ENCODE measurements at regions not wholly inside any gene's neighbourhood (a gene's known extent, or its start where the extent isn't known, plus 50 kb on each side); places are given as distances from the start of the nearest gene placed in this dataset.

DNA sequence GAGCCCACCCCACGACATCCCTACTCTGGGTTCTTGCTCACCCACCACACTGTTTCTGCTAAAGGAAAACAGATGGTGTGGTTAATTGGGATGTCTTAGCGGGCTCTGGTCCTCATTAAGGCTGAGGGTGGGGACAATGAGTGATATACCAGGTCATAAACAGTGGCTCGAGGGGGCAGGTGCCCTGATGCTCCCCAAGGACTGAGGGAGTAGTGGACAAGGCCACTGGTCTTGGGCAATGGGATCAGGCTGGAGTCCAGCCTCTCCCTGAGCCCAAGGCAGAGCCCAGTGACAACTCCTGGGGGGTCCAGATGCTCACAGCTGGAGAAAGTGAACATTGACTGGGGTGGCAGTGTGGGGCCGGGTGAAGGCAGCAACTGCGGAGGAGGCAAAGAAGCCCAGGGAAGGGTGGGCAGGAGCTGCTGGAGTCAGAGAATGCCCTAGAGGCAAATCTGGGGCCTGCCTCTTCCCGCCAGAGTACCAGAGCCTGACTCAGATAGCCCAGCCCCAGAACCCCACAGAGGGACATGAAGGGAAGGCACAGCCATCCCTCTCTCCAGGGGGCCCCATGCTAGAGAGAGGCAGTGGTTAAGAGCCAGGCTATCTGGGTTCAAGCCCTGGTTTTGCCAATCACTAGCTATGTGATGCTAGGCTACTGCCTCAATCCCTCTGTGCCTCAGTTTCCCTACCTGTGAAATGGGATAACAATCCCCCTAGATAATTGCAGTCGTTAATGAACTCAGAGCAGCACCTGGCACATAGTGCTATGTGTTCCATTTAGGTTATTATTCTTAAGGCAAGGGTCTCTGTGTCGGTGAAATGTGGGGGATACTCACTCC is 72.3 kb downstream of the MRPL14 start:
- H3K9me3 ChIP-seq (ENCODE audit: control insufficient read depth, low read length): no peaks in the 10 kb centered on the region
- peaks cover 61% of the 10 kb centered on the region for H3K4me1 ChIP-seq (ENCODE audit: control insufficient read depth, insufficient read depth, low read length)
- no peaks in the 10 kb centered on the region for H3K27me3 ChIP-seq (ENCODE audit: control insufficient read depth, insufficient read depth, low read length)
- H3K9ac ChIP-seq (ENCODE audit: low read length): no peak overlapping the region
- H3K4me3 ChIP-seq (ENCODE audit: low read length): no peak overlapping the region
- H3K36me3 ChIP-seq (ENCODE audit: control insufficient read depth, insufficient read depth, low read length): no peaks in the 10 kb centered on the region

DNA sequence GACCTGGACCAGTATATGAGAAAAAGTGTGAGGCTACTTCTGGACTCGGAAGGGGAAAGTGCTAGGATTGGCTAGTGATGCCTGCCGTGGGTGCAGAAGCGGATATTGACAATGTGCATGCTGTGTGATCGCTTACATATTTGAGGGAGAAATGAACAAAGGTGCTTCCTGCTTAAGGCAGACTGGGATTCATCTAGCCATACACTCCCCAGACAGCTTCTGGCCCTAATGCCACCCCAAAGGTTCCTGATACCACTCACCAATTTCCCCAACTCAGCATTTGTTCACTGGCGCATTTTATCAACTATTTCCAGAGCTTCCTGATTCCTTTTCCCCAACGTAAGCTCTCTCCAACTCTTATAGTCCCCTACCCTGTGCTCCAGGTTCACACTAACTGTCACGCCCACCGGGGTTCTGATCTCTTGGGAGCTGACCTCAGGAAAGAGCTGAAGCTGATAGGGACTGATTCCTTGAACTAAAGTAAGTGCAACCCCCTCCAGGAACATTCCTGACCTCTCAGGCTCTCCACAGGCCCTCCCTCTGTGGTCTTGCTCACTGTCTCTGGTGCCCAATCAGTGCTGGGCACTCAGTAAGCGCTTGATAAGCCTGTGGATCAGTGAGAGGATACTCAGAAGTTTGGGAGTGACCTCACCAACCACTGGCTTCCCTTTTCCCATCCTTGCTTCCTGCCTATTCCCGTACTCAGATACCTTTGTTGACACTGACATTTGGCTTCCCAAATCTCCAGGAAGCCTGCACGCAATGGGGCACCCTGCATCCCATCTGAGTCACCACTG is 73.3 kb downstream of the MRPL14 start:
- Histone ChIP-seq H3K27me3 (ENCODE audit: control insufficient read depth, insufficient read depth, low read length) (no peaks in the 10 kb centered on the region), H3K36me3 (ENCODE audit: control insufficient read depth, insufficient read depth, low read length) (no peaks in the 10 kb centered on the region), H3K9ac (ENCODE audit: low read length) (no peak overlapping the region), H3K4me3 (ENCODE audit: low read length) (no peak overlapping the region), H3K9me3 (ENCODE audit: control insufficient read depth, low read length) (no peaks in the 10 kb centered on the region), H3K4me1 (ENCODE audit: control insufficient read depth, insufficient read depth, low read length) (peaks cover 63% of the 10 kb centered on the region)

DNA sequence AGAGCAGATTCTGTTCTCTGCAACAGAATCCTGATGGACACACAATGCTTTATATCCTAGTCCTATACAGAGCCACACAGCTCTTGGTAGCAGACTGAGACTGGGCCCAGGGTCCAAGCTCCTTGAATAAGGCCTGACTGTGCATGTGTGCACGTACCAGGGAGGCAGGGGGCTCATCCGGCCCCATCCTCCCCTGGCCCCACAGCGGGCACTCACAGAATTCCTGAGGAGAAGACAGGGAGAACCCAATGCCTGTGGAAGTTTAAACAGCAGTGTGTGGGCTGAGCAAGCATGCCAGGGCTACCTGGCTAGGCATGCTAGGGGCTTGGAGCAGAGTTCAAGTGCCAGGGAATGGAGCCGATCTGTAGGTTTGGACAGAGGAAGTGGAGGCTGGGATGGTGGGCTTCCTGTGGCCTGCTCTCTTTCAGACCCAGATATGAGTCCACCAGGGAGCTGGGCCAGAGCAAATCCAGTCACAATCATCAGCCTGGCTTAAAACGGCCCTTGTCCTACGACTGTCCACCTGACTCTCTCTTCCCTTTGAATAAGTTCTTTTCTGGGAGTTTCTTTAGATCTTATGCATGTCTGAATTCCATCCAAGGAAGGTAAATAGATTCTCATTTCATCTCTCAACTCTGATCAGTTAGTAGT is 74.0 kb downstream of the MRPL14 start:
- peaks cover 63% of the 10 kb centered on the region for H3K4me1 ChIP-seq (ENCODE audit: control insufficient read depth, insufficient read depth, low read length)
- H3K9ac ChIP-seq (ENCODE audit: low read length): no peak overlapping the region

DNA sequence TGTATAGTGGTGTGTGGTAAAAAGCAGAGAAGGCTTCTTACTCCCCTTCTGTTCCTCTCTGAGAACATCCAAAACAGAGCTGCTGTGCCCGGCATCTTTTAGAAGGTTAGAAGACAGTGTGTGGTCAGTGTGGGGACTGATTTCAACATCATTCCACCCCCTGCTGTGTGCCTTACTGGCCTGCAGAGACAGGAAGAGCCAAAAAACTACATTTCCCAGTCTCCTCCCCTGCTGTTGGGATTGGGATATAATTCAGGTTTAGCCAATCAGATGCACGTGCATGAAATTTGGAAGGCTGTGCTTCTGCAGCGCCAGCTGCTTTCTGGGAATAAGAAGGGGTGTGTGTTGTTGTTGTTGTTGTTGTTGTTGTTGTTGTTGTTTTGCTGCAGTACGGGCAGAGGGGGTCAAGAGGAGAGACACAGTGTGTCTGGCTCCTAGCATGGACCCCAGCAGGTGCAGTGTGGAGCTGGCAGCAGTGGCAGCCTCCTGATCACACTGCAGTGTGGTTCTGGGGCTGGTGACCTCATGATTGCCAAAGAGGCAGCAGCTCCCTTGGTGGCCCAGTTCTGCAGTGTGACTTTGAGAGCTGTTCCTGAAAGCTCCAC is 74.7 kb downstream of the MRPL14 start:
- Histone ChIP-seq H3K9ac (ENCODE audit: low read length) (no peak overlapping the region), H3K4me1 (ENCODE audit: control insufficient read depth, insufficient read depth, low read length) (peaks cover 56% of the 10 kb centered on the region), H3K27me3 (ENCODE audit: control insufficient read depth, insufficient read depth, low read length) (no peaks in the 10 kb centered on the region), H3K36me3 (ENCODE audit: control insufficient read depth, insufficient read depth, low read length) (no peaks in the 10 kb centered on the region), H3K4me3 (ENCODE audit: low read length) (no peak overlapping the region), H3K9me3 (ENCODE audit: control insufficient read depth, low read length) (no peaks in the 10 kb centered on the region)

More for the DNA sequence above, 74.0 kb downstream of the MRPL14 start:
- Histone ChIP-seq H3K9me3 (ENCODE audit: control insufficient read depth, low read length) (no peaks in the 10 kb centered on the region), H3K36me3 (ENCODE audit: control insufficient read depth, insufficient read depth, low read length) (no peaks in the 10 kb centered on the region), H3K27me3 (ENCODE audit: control insufficient read depth, insufficient read depth, low read length) (no peaks in the 10 kb centered on the region), H3K4me3 (ENCODE audit: low read length) (no peak overlapping the region)

DNA sequence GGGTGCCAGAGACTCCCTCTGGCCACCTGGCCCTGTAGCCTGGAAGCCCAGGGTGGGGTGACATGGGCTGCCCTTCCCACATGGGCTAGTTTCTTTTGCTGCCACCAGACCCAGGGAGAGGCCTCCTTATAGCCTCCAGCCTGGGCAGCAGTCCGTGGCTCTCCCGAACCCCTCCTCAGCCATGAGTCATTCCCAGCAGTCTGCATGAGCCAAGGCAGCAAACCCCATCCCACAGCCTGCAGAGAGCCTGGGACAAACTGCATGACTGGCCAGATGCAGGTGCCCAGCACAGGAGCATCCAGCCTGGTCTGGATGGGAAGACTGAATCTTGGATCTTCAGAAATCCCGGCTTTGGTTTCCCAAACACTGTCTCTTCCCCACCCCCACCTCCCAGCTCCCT is 75.7 kb downstream of the MRPL14 start:
- Histone ChIP-seq H3K4me1 (ENCODE audit: control insufficient read depth, insufficient read depth, low read length) (peaks cover 54% of the 10 kb centered on the region), H3K4me3 (ENCODE audit: low read length) (no peak overlapping the region), H3K9me3 (ENCODE audit: control insufficient read depth, low read length) (no peaks in the 10 kb centered on the region), H3K27me3 (ENCODE audit: control insufficient read depth, insufficient read depth, low read length) (no peaks in the 10 kb centered on the region), H3K36me3 (ENCODE audit: control insufficient read depth, insufficient read depth, low read length) (no peaks in the 10 kb centered on the region), H3K9ac (ENCODE audit: low read length) (no peak overlapping the region)

DNA sequence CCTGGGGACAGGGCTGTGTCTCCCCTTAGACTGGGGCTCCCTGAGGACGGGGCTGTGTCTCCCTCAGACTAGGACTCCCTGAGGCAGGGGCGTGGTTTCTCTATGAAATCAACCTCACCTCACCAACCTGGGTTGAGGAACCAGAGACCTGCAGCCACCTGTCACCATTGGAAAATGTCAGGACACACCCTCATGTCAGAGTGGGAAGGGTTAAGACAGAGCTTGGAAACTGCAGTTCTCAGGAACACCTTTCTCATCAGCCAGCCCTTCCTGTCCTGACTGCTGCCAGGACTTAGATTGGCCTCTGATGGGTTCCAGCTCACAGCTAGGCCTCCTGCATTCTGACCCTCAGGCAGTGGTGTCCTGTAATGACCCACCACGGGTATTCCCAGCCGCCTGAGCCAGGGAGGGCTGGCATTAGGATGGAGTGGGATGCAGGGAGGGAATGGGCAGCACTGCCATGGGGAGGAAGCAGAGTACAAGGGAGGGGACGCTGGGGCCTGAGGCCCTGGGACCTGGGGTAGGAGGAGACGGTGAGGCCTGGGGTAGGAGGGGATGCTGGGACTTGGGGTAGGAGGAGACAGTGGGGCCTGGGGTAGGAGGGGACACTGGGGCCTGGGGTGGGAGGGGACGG is 76.3 kb downstream of the MRPL14 start:
- no peaks in the 10 kb centered on the region for H3K36me3 ChIP-seq (ENCODE audit: control insufficient read depth, insufficient read depth, low read length)
- H3K4me3 ChIP-seq (ENCODE audit: low read length): no peak overlapping the region
- peaks cover 54% of the 10 kb centered on the region for H3K4me1 ChIP-seq (ENCODE audit: control insufficient read depth, insufficient read depth, low read length)
- no peak overlapping the region for H3K9ac ChIP-seq (ENCODE audit: low read length)
- no peaks in the 10 kb centered on the region for H3K27me3 ChIP-seq (ENCODE audit: control insufficient read depth, insufficient read depth, low read length)
- H3K9me3 ChIP-seq (ENCODE audit: control insufficient read depth, low read length): no peaks in the 10 kb centered on the region

DNA sequence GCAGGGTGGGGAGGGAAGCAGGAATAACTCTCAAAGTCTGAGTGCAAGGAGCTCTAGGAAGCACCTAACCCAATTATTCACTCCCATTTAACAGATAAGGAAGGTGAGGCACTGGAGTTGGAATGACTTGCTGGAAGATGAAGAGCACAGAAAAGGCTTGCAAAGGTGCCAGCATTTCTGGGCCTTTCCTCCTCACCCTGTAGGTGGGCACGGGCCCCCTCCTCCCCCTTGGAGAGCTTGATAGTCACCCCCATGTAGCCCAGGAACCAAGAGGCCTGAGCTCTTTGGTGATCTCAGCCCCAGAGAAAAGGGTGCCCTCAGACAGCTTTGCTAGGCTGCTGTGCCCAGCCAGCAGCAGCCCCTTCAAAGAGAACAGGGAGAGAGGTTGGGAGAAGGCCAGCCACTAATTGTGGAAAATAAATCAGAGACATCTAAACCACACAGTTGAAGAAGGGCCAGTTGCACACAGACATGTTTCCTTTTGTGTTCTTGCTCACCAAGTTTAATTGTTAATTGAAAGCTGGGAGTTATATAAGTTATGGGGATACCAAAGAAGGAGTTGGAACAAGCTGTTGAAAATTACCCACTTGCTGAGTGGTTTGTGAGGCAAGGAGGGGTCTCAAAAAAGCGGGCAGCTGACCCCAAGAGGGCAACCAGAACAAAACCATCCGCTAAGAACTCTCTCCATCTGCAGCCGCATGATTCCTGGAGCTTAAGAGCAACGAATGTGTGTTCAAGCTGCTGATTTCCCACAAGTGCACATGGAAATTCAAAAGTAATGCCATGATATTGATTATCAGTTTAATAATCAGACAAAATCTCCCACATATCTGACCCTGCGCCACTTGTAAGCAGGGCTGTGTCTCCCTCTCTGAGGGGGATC is 77.0 kb downstream of the MRPL14 start:
- no peaks in the 10 kb centered on the region for H3K36me3 ChIP-seq (ENCODE audit: control insufficient read depth, insufficient read depth, low read length)
- H3K4me3 ChIP-seq (ENCODE audit: low read length): no peak overlapping the region
- no peaks in the 10 kb centered on the region for H3K27me3 ChIP-seq (ENCODE audit: control insufficient read depth, insufficient read depth, low read length)
- no peak overlapping the region for H3K9ac ChIP-seq (ENCODE audit: low read length)
- no peaks in the 10 kb centered on the region for H3K9me3 ChIP-seq (ENCODE audit: control insufficient read depth, low read length)
- H3K4me1 ChIP-seq (ENCODE audit: control insufficient read depth, insufficient read depth, low read length): peaks cover 54% of the 10 kb centered on the region

DNA sequence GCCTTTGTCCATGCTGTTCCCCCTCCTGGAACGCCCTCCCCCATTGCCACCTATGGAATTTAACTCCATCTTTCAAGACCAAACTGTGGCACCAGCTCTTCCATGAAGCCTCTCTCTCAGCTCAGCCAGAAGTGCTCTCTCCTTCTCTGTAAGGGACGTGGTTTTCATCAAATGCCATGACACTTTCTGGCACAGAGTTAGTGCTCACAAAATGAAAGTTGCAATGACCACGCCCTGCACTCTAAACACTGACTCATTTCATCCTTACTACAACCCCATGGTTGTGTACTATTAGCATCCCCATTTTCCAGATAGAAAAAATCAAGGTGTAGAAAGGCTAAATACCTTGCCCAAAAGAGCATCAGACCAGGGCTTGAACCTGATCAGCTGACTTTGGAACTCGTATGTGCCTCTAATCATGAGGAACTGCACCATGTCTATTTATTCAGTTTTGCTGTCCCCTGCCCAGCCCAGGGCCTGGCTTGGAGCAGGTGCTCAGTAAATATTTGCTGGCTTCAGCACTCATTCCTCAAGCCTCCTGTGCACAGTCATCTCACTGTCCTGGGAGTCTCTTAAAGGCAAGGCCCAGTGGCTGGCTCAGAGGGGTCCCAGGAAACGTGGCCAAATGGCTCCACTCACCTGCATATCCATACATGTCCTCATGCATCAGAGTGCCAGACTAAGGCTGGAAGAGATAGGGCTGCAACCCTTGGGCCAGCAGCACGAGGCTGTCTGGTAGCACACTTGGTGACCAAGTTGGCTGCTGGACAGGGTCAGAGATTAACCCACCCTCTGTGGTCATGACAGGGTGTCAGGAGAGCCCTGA is 77.9 kb downstream of the MRPL14 start:
- Histone ChIP-seq H3K4me3 (ENCODE audit: low read length) (no peak overlapping the region), H3K4me1 (ENCODE audit: control insufficient read depth, insufficient read depth, low read length) (peaks cover 53% of the 10 kb centered on the region), H3K27me3 (ENCODE audit: control insufficient read depth, insufficient read depth, low read length) (no peaks in the 10 kb centered on the region), H3K9me3 (ENCODE audit: control insufficient read depth, low read length) (no peaks in the 10 kb centered on the region), H3K9ac (ENCODE audit: low read length) (no peak overlapping the region), H3K36me3 (ENCODE audit: control insufficient read depth, insufficient read depth, low read length) (no peaks in the 10 kb centered on the region)

DNA sequence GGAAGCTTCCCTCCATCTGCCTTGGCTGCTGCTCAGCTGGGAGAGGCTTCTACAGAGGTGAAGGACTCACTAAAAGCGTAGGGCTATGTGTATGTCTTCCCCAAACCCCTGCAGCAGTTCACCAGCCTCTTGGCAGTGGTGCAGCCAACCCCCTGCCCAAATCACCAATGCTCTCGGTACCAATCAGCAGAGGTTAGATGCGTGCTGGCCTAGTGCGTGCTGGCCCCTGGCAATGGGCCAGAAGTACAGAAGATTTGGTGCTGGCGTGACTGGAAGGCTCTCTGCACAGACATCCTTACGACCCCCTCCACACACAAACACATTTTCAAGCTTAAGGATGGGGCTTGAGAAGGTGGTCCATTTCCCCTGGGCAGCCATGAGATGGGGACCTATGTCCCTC is 79.0 kb downstream of the MRPL14 start:
- H3K9ac ChIP-seq (ENCODE audit: low read length): no peak overlapping the region
- H3K36me3 ChIP-seq (ENCODE audit: control insufficient read depth, insufficient read depth, low read length): no peaks in the 10 kb centered on the region
- H3K4me1 ChIP-seq (ENCODE audit: control insufficient read depth, insufficient read depth, low read length): peaks cover 50% of the 10 kb centered on the region
- no peaks in the 10 kb centered on the region for H3K27me3 ChIP-seq (ENCODE audit: control insufficient read depth, insufficient read depth, low read length)
- no peak overlapping the region for H3K4me3 ChIP-seq (ENCODE audit: low read length)
- H3K9me3 ChIP-seq (ENCODE audit: control insufficient read depth, low read length): no peaks in the 10 kb centered on the region

DNA sequence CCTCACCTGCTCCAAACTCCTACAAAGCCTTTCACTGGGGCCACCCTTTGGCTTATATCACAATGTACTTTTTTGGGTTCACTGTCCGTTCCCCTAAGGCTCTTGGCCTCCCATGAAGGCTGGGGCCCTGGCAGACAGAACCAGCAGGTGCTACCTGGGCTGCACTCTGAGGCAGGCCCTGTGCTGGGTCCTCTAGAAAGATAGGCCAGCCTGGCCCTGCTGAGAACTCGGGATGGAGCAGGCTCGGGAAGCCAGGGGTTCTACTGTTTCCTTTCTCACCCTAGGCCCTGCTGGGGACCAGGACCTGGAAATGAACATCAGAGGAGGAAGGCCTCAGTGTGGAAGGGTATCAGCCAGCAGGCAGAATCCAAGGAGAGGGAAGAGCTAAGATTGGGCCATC is 79.5 kb downstream of the MRPL14 start:
- H3K4me1 ChIP-seq (ENCODE audit: control insufficient read depth, insufficient read depth, low read length): peaks cover 54% of the 10 kb centered on the region
- H3K27me3 ChIP-seq (ENCODE audit: control insufficient read depth, insufficient read depth, low read length): no peaks in the 10 kb centered on the region
- no peak overlapping the region for H3K9ac ChIP-seq (ENCODE audit: low read length)
- no peak overlapping the region for H3K4me3 ChIP-seq (ENCODE audit: low read length)
- H3K9me3 ChIP-seq (ENCODE audit: control insufficient read depth, low read length): no peaks in the 10 kb centered on the region
- no peaks in the 10 kb centered on the region for H3K36me3 ChIP-seq (ENCODE audit: control insufficient read depth, insufficient read depth, low read length)

All from mucosa of stomach (tissue), 1 donor.